SK-N-SH treated with all-trans-retinoic acid at 6 μM for 48 hours (cell line): ENCODE measurements at regions not wholly inside any gene's neighbourhood (a gene's known extent, or its start where the extent isn't known, plus 50 kb on each side); places are given as distances from the start of the nearest gene placed in this dataset.
A peak's percentile ranks its signal among the peaks of the same experiment; 100 is the strongest.

Experiments used
- ATAC-seq: fragments of 200-7000 bp; cut with Tn5 transposase; 3 replicates; pipeline ENCODE4 v1.9.1; 2020; ENCODE audit warnings: mild to moderate bottlenecking, moderate library complexity
- ARNTL ChIP-seq: fragments of 450-650 bp; formaldehyde crosslinking; IDR thresholded peaks from 2 replicates; pipeline ENCODE4 v1.5.0; 2020; ENCODE audit warnings: low read depth, mild to moderate bottlenecking, moderate library complexity, borderline replicate concordance
- BACH2 ChIP-seq: fragments of 250-450 bp; sonication (Bioruptor Pico); IDR thresholded peaks from 2 replicates; pipeline ENCODE4 v1.9.0; 2021; ENCODE audit warnings: mild to moderate bottlenecking, borderline replicate concordance
- CSDC2 ChIP-seq: fragments of 250-450 bp; sonication (Bioruptor Pico); IDR thresholded peaks from 2 replicates; pipeline ENCODE4 v1.5.0; 2020; ENCODE audit warnings: mild to moderate bottlenecking, moderate library complexity
- CSRNP3 ChIP-seq: fragments of 250-450 bp; sonication (Bioruptor Pico); IDR thresholded peaks from 2 replicates; pipeline ENCODE4 v1.5.1; 2021; ENCODE audit warnings: mild to moderate bottlenecking, moderate library complexity
- GLIS3 ChIP-seq: fragments of 250-450 bp; sonication (Bioruptor Pico); IDR thresholded peaks from 2 replicates; pipeline ENCODE4 v1.5.0; 2020; ENCODE audit warnings: mild to moderate bottlenecking, moderate library complexity
- ISL1 ChIP-seq: fragments of 250-450 bp; sonication (Bioruptor Pico); IDR thresholded peaks from 2 replicates; pipeline ENCODE4 v2.1.2; 2022; ENCODE audit warnings: mild to moderate bottlenecking, moderate library complexity
- OSR1 ChIP-seq: fragments of 250-450 bp; sonication (Bioruptor Pico); IDR thresholded peaks from 2 replicates; pipeline ENCODE4 v1.8.0; 2022; ENCODE audit warnings: moderate library complexity, mild to moderate bottlenecking, inconsistent platforms
- POU6F1 ChIP-seq: fragments of 250-450 bp; sonication (Bioruptor Pico); IDR thresholded peaks from 2 replicates; pipeline ENCODE4 v1.8.0; 2021; ENCODE audit warnings: low read depth, mild to moderate bottlenecking, moderate library complexity, borderline replicate concordance
- PPARA ChIP-seq: fragments of 250-450 bp; sonication (Bioruptor Pico); IDR thresholded peaks from 2 replicates; pipeline ENCODE4 v1.5.0; 2020; ENCODE audit warnings: mild to moderate bottlenecking, borderline replicate concordance
- RARB ChIP-seq: fragments of 250-450 bp; sonication (Bioruptor Pico); IDR thresholded peaks from 2 replicates; pipeline ENCODE4 v1.8.0; 2021; ENCODE audit warnings: mild to moderate bottlenecking, moderate library complexity
- SNAI2 ChIP-seq: fragments of 250-450 bp; sonication (Bioruptor Pico); IDR thresholded peaks from 2 replicates; pipeline ENCODE4 v1.5.0; 2020; ENCODE audit warnings: mild to moderate bottlenecking, moderate library complexity
- TCF4 ChIP-seq: fragments of 250-450 bp; sonication (Bioruptor Pico); IDR thresholded peaks from 2 replicates; pipeline ENCODE4 v1.8.0; 2021; ENCODE audit warnings: mild to moderate bottlenecking, moderate library complexity, borderline replicate concordance
- TOX ChIP-seq: fragments of 250-450 bp; sonication (Bioruptor Pico); IDR thresholded peaks from 2 replicates; pipeline ENCODE4 v1.8.0; 2021; ENCODE audit warnings: mild to moderate bottlenecking, moderate library complexity, borderline replicate concordance
- TSHZ2 ChIP-seq: fragments of 250-450 bp; sonication (Bioruptor Pico); IDR thresholded peaks from 2 replicates; pipeline ENCODE4 v1.5.0; 2020; ENCODE audit warnings: mild to moderate bottlenecking, moderate library complexity
- ZC3H10 ChIP-seq: fragments of 250-450 bp; sonication (Bioruptor Pico); IDR thresholded peaks from 2 replicates; pipeline ENCODE4 v1.5.1; 2021; ENCODE audit warnings: mild to moderate bottlenecking, moderate library complexity
- ZFP30 ChIP-seq: fragments of 450-650 bp; formaldehyde crosslinking; IDR thresholded peaks from 2 replicates; pipeline ENCODE4 v1.5.0; 2022; ENCODE audit warnings: mild to moderate bottlenecking, moderate library complexity
- ZNF565 ChIP-seq: fragments of 450-650 bp; formaldehyde crosslinking; conservative IDR thresholded peaks from 2 replicates; pipeline ENCODE4 v1.5.0; 2020; ENCODE audit warnings: low read depth, mild to moderate bottlenecking, moderate library complexity
- ZNF8 ChIP-seq: fragments of 450-650 bp; formaldehyde crosslinking; IDR thresholded peaks from 2 replicates; pipeline ENCODE4 v1.5.0; 2020; ENCODE audit warnings: mild to moderate bottlenecking, moderate library complexity
- TF ChIP-seq, protein P1 (sequence below): fragments of 250-450 bp; sonication (Bioruptor Pico); IDR thresholded peaks from 2 replicates; pipeline ENCODE4 v1.8.0; 2020; ENCODE audit warnings: mild to moderate bottlenecking, moderate library complexity, borderline replicate concordance
- TF ChIP-seq, protein P2 (sequence below): fragments of 250-450 bp; sonication (Bioruptor Pico); IDR thresholded peaks from 2 replicates; pipeline ENCODE4 v1.5.1; 2020; ENCODE audit warnings: low read depth, mild to moderate bottlenecking, moderate library complexity

GRCh38 chr7:111658546-111658945 is 96.3 kb upstream of the IMMP2L start (continued):
- TF ChIP-seq OSR1 (CRISPR knock-in tag) (no peak), RARB (CRISPR knock-in tag) (no peak), BACH2 (CRISPR knock-in tag) (no peak), ZNF565 (CRISPR knock-in tag) (no peak), TCF4 (CRISPR knock-in tag) (no peak), PPARA (CRISPR knock-in tag) (no peak), ZFP30 (no peak), ZNF8 (CRISPR knock-in tag) (no peak), CSDC2 (CRISPR knock-in tag) (no peak)

DNA sequence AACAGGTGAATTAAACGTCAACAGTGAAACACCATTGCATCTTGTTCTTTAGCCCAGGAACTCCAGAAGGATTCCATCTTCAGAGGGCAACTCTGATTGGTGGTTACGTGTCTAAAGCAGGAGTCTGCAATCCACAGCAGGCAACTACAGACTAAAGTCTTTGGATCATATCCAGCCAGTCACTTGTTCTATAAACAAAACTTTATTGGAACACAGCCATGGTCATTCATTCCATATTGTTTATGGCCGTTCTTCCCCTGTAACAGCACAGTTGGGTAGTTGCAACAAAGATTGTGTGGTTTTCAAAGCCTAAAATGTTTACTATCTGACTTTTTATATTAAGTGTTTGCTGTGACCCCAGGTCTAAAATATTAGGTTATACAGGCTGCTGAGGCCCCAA is 94.7 kb upstream of the IMMP2L start:
- no peak for ATAC-seq
- TF ChIP-seq, protein P1, sequence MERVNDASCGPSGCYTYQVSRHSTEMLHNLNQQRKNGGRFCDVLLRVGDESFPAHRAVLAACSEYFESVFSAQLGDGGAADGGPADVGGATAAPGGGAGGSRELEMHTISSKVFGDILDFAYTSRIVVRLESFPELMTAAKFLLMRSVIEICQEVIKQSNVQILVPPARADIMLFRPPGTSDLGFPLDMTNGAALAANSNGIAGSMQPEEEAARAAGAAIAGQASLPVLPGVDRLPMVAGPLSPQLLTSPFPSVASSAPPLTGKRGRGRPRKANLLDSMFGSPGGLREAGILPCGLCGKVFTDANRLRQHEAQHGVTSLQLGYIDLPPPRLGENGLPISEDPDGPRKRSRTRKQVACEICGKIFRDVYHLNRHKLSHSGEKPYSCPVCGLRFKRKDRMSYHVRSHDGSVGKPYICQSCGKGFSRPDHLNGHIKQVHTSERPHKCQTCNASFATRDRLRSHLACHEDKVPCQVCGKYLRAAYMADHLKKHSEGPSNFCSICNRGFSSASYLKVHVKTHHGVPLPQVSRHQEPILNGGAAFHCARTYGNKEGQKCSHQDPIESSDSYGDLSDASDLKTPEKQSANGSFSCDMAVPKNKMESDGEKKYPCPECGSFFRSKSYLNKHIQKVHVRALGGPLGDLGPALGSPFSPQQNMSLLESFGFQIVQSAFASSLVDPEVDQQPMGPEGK (CRISPR knock-in tag), result no peak
- TF ChIP-seq ZNF8 (CRISPR knock-in tag), result no peak
- no peak for TF ChIP-seq GLIS3 (CRISPR knock-in tag)
- TF ChIP-seq ZNF565 (CRISPR knock-in tag), result no peak
- TF ChIP-seq SNAI2, result no peak

DNA sequence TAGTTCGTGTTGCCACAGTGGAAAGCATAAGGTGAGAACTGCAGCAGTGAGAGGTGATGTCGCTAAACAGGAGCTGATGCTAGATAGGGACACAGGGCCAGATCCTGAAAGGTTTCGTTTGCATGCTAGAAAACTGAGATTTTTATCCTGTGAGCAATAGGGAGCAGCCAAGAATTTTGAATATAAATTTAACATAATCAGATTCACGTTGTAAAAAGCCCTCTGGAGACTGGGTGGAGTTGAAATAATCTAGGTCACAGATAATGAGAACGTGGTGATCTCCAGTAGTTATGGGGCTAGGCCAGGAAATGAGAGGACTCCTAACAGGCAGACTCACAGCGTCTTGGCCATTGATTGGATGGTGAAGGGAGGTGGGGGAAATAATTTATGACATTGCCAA is 92.1 kb upstream of the IMMP2L start:
- TF ChIP-seq ISL1 (CRISPR knock-in tag) (no peak), SNAI2 (no peak), TCF4 (CRISPR knock-in tag) (no peak), ZNF565 (CRISPR knock-in tag) (no peak), CSRNP3 (CRISPR knock-in tag) (no peak), GLIS3 (CRISPR knock-in tag) (no peak), RARB (CRISPR knock-in tag) (no peak), TOX (no peak), PPARA (CRISPR knock-in tag) (no peak), ARNTL (no peak)
- TF ChIP-seq, all 23 proteins: peak for 0

GRCh38 chr7:111653846-111654245 is 91.6 kb upstream of the IMMP2L start:
- no peak for ATAC-seq
- no peak for TF ChIP-seq POU6F1 (CRISPR knock-in tag)
- no peak for TF ChIP-seq TSHZ2
- TF ChIP-seq, all 23 proteins: peak for 0

More for the DNA sequence above, 92.1 kb upstream of the IMMP2L start:
- ATAC-seq, result no peak

- ATAC-seq, result peak; percentile 67
- TF ChIP-seq ZC3H10 (CRISPR knock-in tag) (no peak), ARNTL (no peak), CSRNP3 (CRISPR knock-in tag) (0 out of 2 replicates have a peak, but pooled peaks have one; percentile 56), ZNF565 (CRISPR knock-in tag) (no peak), TSHZ2 (peak; percentile 92), TCF4 (CRISPR knock-in tag) (peak; percentile 92), OSR1 (CRISPR knock-in tag) (no peak)
- TF ChIP-seq, protein P2, sequence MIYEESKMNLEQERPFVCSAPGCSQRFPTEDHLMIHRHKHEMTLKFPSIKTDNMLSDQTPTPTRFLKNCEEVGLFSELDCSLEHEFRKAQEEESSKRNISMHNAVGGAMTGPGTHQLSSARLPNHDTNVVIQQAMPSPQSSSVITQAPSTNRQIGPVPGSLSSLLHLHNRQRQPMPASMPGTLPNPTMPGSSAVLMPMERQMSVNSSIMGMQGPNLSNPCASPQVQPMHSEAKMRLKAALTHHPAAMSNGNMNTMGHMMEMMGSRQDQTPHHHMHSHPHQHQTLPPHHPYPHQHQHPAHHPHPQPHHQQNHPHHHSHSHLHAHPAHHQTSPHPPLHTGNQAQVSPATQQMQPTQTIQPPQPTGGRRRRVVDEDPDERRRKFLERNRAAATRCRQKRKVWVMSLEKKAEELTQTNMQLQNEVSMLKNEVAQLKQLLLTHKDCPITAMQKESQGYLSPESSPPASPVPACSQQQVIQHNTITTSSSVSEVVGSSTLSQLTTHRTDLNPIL (CRISPR knock-in tag), result no peak
Observed at GRCh38 chr7:111650456-111650999, 88.2 kb upstream of the IMMP2L start.
